K562 (cell line): ENCODE measurements at regions not wholly inside any gene's neighbourhood (a gene's known extent, or its start where the extent isn't known, plus 50 kb on each side); places are given as distances from the start of the nearest gene placed in this dataset.
A peak's percentile ranks its signal among the peaks of the same experiment; 100 is the strongest.

Source experiments
- ATAC-seq: fragments of 200-7000 bp; cut with Tn5 transposase; 3 replicates; pipeline ENCODE4 v1.9.1; 2020; ENCODE audit warnings: moderate library complexity
- BruUV-seq: library from RNA; stranded (reverse); fragments of 400-500 nt; replicated peaks from 2 replicates; lab custom pipeline; 2021; lab: Mats Ljungman, UMichigan
- CTCF ChIA-PET: fragments of 300-600 bp; formaldehyde crosslinking; extraction: SDS; loops from one replicate; lab custom pipeline; 2021; ENCODE audit warnings: low intra/inter-chr PET ratio; lab: Yijun Ruan, JAX
- POLR2A ChIA-PET: fragments of 300-600, 350-650 bp; sonication (Branson Sonifier 250); formaldehyde crosslinking; extraction: SDS; loops from one replicate; lab custom pipeline; 2021; ENCODE audit warnings: antibody characterized with exemption, inconsistent platforms; lab: Yijun Ruan, JAX
- DNase-seq, 4 experiments: peaks; one replicate each; pipeline versions ENCODE4 v3.0.0 to v3.0.0-alpha.2; 2011 to 2018; ENCODE audit warnings: low spot score in 3 of 4, mixed read lengths in 3 of 4; ENCODE audit errors: extremely low read depth in 1 of 4
- FAIRE-seq: peaks from 2 replicates; lab custom pipeline; 2011; peaks lifted over from hg19 to GRCh38; lab: Jason Lieb, UNC
- H2AFZ ChIP-seq: 2 replicates; pipeline ENCODE4 v1.6.0; 2011; ENCODE audit warnings: low read depth, low read length, control low read depth, inconsistent platforms
- H3K27ac ChIP-seq: fragments of 200-600 bp; 3 replicates; pipeline ENCODE4 v1.8.0; 2011; ENCODE audit warnings: low read depth, mild to moderate bottlenecking, control low read depth, inconsistent platforms, low read length, moderate library complexity, mixed read lengths; ENCODE audit errors: extremely low read depth
- H3K27me3 ChIP-seq, 2 experiments: fragments of 300-600 bp in 1 of 2; 2 replicates in 1 of 2; 3 replicates in 1 of 2; pipeline versions ENCODE4 v1.6.0 to v1.8.0; 2011; ENCODE audit warnings: inconsistent platforms in 2 of 2, low read length in 2 of 2, mild to moderate bottlenecking in 1 of 2, mixed read lengths in 1 of 2, moderate library complexity in 1 of 2; ENCODE audit not compliant: control insufficient read depth in 2 of 2, insufficient read depth in 2 of 2
- H3K36me3 ChIP-seq: fragments of 300-600 bp; 3 replicates; pipeline ENCODE4 v1.8.0; 2011; ENCODE audit warnings: mild to moderate bottlenecking, low read length, inconsistent platforms; ENCODE audit not compliant: control insufficient read depth, insufficient read depth
- H3K4me1 ChIP-seq, 2 experiments: fragments of 200-600 bp in 1 of 2; replicated peaks in 1 of 2; 2 replicates in 1 of 2; 3 replicates in 1 of 2; pipeline versions ENCODE4 v1.5.1 to v1.8.0; 2011; ENCODE audit warnings: inconsistent platforms in 2 of 2, low read length in 2 of 2, mild to moderate bottlenecking in 1 of 2, mixed read lengths in 1 of 2, moderate library complexity in 1 of 2; ENCODE audit not compliant: control insufficient read depth in 2 of 2, insufficient read depth in 2 of 2
- H3K4me2 ChIP-seq: 2 replicates; pipeline ENCODE4 v1.6.1; 2011; ENCODE audit warnings: low read length, control low read depth, inconsistent platforms, mixed read lengths; ENCODE audit not compliant: insufficient read depth
- H3K4me3 ChIP-seq: fragments of 200-600 bp; sonication (generic), shearing (Covaris generic); 2 replicates; pipeline ENCODE4 v1.5.1; 2016; ENCODE audit warnings: control low read depth, inconsistent platforms
- H3K79me2 ChIP-seq: fragments of 200-600 bp; 3 replicates; pipeline ENCODE4 v1.8.0; 2011; ENCODE audit warnings: low read length, inconsistent platforms; ENCODE audit not compliant: control insufficient read depth, insufficient read depth
- H3K9ac ChIP-seq, 2 experiments: 2 replicates each; pipeline versions ENCODE4 v1.6.0 to v1.6.1; 2011; ENCODE audit warnings: low read depth in 2 of 2, low read length in 2 of 2, control low read depth in 1 of 2, inconsistent platforms in 1 of 2, mild to moderate bottlenecking in 1 of 2, mixed read lengths in 1 of 2; ENCODE audit not compliant: insufficient read depth in 1 of 2
- H3K9me1 ChIP-seq: one replicate; pipeline ENCODE4 v1.6.0; 2011; ENCODE audit warnings: inconsistent platforms, mild to moderate bottlenecking, low read length, moderate library complexity; ENCODE audit not compliant: control insufficient read depth, insufficient read depth
- H3K9me3 ChIP-seq: replicated peaks from 2 replicates; pipeline ENCODE4 v1.5.1; 2011; ENCODE audit warnings: low read depth, low read length, inconsistent platforms; ENCODE audit not compliant: control insufficient read depth, insufficient read depth
- H4K20me1 ChIP-seq: replicated peaks from 2 replicates; pipeline ENCODE4 v1.6.1; 2011; ENCODE audit warnings: low read length, inconsistent platforms, mixed read lengths; ENCODE audit not compliant: control insufficient read depth, insufficient read depth
- JUND ChIP-seq, 2 experiments: IDR thresholded peaks; 2 replicates in 1 of 2; 3 replicates in 1 of 2; pipeline ENCODE4 v1.6.1; 2011; ENCODE audit warnings: borderline replicate concordance in 2 of 2, low read depth in 2 of 2, low read length in 2 of 2, improper control_type of control experiment in 1 of 2, missing biosample characterization in 1 of 2, missing genetic modification characterization in 1 of 2, missing genetic modification reagents in 1 of 2
- MEIS2 ChIP-seq: fragments of 450-650 bp; IDR thresholded peaks from 2 replicates; pipeline ENCODE4 v1.6.1; 2014; ENCODE audit warnings: mild to moderate bottlenecking; ENCODE audit not compliant: partially characterized antibody
- NFIC ChIP-seq: fragments of 450-650 bp; IDR thresholded peaks from 2 replicates; pipeline ENCODE4 v1.6.1; 2017; ENCODE audit warnings: mild to moderate bottlenecking, inconsistent platforms
- PBX2 ChIP-seq, 2 experiments: IDR thresholded peaks in 1 of 2; conservative IDR thresholded peaks in 1 of 2; 2 replicates each; pipeline ENCODE4 v1.6.1; 2016; ENCODE audit warnings: low read depth in 2 of 2, mild to moderate bottlenecking in 1 of 2, missing compliant biosample characterization in 1 of 2, missing genetic modification characterization in 1 of 2, moderate library complexity in 1 of 2
- PKNOX1 ChIP-seq: fragments of 450-650 bp; IDR thresholded peaks from 2 replicates; pipeline ENCODE4 v1.6.1; 2016
- SNRNP70 ChIP-seq: fragments of 200-400 bp; formaldehyde crosslinking; optimal IDR thresholded peaks from 2 replicates; pipeline ENCODE3; 2017; ENCODE audit warnings: low read depth, low read length
- TCF7 ChIP-seq: sonication (generic); IDR thresholded peaks from 2 replicates; pipeline ENCODE4 v1.6.1; 2016; ENCODE audit warnings: antibody characterized with exemption, borderline replicate concordance
- ZNF274 ChIP-seq: IDR thresholded peaks from 2 replicates; pipeline ENCODE4 v1.6.1; 2011; ENCODE audit warnings: low read depth, mild to moderate bottlenecking, low read length, moderate library complexity, borderline replicate concordance
- ZNF280A ChIP-seq: fragments of 450-650 bp; IDR thresholded peaks from 2 replicates; pipeline ENCODE4 v1.6.1; 2018; ENCODE audit warnings: mild to moderate bottlenecking, low read depth; ENCODE audit not compliant: partially characterized antibody
- ZNF655 ChIP-seq: fragments of 250-450 bp; sonication (Bioruptor Pico); IDR thresholded peaks from 2 replicates; pipeline ENCODE4 v1.5.0; 2021
- WGBS: fragments of 100-300 bp; shearing (Covaris generic); methylation state at CpG from one replicate; pipeline ENCODE4 v1.1.6; 2016; ENCODE audit warnings: low coverage, mixed read lengths; ENCODE audit not compliant: insufficient coverage; ENCODE audit errors: missing lambda C conversion rate; 5-methylcytosine and 5-hydroxymethylcytosine counted together
- in situ Hi-C: fragments of 300-500 bp; cut with MboI; formaldehyde crosslinking; loops from 4 replicates; pipeline ENCODE4 v1.15.0; 2018; ENCODE audit warnings: inconsistent platforms, mixed read lengths
- intact Hi-C: fragments of 100-400 bp; cut with micrococcal nuclease; formaldehyde crosslinking; loops from 2 replicates; pipeline ENCODE4 v1.14.2; 2022

GRCh38 chr13:99063952-99064351, 86.1 kb upstream of the DOCK9 start:
- Histone ChIP-seq H3K9ac (no peak overlapping the region), H3K4me3 (no peak overlapping the region), H4K20me1 (no peaks in the 10 kb centered on the region), H3K27ac (no peak overlapping the region), H3K36me3 (no peaks in the 10 kb centered on the region), H3K4me1 (peaks cover 10 to 48% of the 10 kb centered on the region in 2 experiments), H2AFZ (no peak overlapping the region), H3K4me2 (peak overlapping the region; percentile 11; the same call in 1 of the 2 replicates), H3K79me2 (peaks cover 32% of the 10 kb centered on the region), H3K9me1 (no peaks in the 10 kb centered on the region), H3K9me3 (no peaks in the 10 kb centered on the region), H3K27me3 (no peaks in the 10 kb centered on the region)
- no TSS peak for BruUV-seq
- ChIA-PET POLR2A (no interaction called here), CTCF (no interaction called here)
- ATAC-seq (peak; percentile 50; the same call in 2 of the 3 replicates), FAIRE-seq (peak; percentile 64), DNase-seq (no peak)
- WGBS = 42% methylated on average over 1 of the region's 1 CpG
- intact Hi-C loops = no loop called here
- in situ Hi-C loops = no loop called here
- TF ChIP-seq ZNF274 (no peak), ZNF280A (no peak), ZNF655 (no peak), JUND (IDR thresholded peaks at IDR 0.05; ENCODE audit: borderline replicate concordance, low read depth, low read length) (peak; percentile 73), JUND (tag; IDR thresholded peaks at IDR 0.05; ENCODE audit: borderline replicate concordance, low read depth, low read length) (peak; percentile 74; the same call in 1 of the 3 replicates), SNRNP70 (no peak), PKNOX1 (peak; percentile 26; the same call in 1 of the 2 replicates), NFIC (no peak), MEIS2 (peak; percentile 54), TCF7 (no peak), PBX2 (CRISPR knock-in tag; IDR thresholded peaks at IDR 0.05; ENCODE audit: low read depth) (no peak), PBX2 (tag; conservative IDR thresholded peaks at IDR 0.05; ENCODE audit: low read depth) (0 out of 2 replicates have a peak, but pooled peaks have one; percentile 15)
